Right hindlimb (tissue), 1 donor: ENCODE measurements at regions not wholly inside any gene's neighbourhood (a gene's known extent, or its start where the extent isn't known, plus 50 kb on each side); places are given as distances from the start of the nearest gene placed in this dataset.
"Not testable (repeated sequence)": the region's sequence is repeated elsewhere in the genome, so short reads cannot be mapped to it uniquely, and the experiment has no call there.

ENCODE experiments used
- DNase-seq: peaks from one replicate; pipeline ENCODE4 v3.0.0-alpha.2; 2018

DNA sequence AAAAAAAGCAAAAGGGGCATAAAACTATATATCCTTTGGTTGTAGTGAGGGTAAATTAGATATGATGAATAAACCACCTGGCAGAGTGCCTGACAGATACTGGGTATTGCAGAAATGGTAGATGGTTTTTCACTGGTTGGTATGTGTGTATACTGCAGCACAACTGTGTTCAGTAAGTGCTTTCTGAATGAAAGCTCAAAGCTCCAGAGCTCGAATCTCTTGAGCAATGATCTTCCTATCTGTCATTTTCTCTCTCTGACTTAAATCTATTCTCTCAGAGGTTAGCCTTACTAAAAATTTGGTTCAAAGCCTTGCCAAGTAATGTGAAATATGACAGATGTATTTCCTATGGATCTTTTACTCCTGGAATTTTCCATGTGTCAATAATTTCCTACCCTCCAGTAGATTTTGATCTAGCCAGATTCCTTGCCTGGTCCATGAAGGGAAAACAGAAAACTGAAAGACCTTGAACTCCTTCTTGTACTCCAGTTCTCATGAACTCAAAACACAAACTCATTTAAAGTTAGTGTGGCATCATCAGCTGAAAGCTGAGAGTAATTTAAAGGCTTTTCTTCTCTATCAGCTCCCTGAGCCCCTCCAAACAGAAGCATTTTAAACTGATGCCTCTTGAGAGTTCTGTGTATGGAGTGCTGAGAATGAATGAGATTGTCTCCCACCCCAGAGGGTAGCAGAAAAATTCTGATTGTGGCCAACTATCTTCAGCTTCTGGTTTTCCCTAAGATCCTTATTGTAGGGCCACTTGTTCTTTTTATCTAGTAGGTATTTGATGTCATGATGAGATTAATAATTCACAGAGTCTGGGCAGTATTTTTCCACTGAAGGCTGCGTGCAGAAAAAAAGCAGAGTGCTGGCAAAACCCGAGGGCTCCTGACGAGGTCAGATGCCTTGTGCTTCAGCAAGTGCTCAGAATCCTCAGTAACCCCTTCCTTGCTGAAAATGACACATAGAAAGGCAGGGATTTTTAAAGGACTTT lies 363.4 kb upstream of the BOD1L1 start:
- DNase-seq: no peak

DNA sequence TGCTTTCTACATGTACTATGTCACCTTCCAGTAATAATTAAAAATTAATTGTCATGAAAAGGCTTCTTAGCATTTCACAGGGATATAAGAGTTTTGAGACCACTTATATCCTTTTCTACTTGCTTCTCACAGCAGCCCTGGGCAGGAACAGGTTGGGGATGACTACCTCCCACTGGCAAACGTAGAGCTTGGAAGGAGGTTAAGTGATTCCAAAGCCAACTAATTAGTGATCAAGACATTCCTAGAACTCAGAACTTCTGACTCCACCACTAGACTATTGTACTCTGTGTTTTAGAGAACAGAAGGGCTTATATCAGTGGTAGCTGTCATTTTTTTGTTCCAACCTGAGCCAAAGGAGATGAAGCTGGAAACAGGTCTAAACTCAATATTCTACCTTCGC lies 364.5 kb upstream of the BOD1L1 start:
- no peak for DNase-seq

DNA sequence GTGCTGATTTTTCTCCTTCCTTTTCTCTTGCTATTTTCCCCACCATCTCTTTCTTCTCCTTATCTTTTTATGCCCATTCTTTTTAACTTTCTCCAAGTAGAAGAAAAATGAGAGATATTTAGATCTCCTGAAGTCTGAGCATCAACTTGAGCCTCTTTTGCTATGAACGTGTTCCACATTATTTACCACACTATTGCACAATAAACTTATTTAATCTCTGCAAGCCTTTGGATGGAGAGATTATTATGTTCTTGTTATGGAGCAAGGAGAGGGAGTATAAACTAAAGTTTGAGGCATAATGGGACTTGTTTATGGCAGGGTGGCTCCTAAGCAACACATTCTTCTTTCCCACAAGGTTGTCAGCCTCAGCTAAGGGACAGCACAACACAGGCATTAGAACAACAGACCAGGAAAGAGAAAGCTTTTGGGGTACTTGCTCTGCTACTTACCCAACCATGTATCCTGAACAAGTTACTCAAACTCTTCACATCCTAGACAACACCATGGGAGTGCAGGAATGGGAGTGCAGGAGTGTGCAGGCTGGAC lies 365.5 kb upstream of the BOD1L1 start:
- DNase-seq: no peak

DNA sequence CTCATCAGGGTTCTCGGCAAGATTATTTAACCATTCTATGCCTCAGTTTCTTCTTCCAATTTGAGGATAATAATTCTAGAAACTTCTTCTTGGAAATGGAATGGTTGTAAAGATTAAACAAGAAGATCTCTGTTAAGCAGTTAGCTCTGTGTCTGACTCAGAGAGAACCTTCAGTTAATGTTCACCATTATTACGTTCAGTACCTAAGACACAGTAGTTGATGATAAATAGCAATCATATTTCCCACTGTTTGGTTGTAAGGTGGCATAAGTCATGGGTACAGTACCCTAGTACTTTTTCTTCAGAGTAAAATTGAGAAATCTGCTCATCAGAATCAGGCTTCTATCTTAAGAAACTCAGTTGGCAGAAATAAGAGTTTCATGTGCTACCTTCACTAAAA lies 366.5 kb upstream of the BOD1L1 start:
- DNase-seq: no peak

DNA sequence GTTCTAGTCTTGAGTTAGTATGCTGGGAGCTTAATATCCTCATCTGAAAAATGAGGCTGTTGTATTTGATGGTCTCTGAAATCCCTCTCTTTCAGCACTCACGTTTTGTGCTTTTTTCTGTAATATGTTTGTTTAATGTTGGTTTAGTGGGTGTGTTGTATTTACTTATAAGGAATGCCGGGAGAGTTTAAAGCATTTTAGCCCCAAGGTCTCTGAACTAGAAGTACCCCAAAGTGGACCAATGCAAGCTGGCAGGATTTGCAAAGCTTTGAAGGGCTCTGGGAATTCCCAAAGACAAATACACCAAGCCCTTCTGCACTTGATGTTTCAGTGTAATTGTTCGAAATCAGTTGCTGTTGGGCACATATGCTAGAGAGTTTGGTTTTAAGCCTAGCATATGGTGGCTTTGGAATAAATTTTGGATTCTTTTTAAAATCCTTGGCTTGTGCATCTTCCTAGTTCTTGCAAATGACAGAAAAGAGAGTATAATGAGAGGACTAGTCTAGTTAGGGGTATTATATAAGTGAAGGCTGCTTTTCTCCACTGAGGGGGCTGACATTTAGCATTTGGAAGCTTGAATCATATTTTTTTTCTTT lies 371.4 kb upstream of the BOD1L1 start:
- no peak for DNase-seq

DNA sequence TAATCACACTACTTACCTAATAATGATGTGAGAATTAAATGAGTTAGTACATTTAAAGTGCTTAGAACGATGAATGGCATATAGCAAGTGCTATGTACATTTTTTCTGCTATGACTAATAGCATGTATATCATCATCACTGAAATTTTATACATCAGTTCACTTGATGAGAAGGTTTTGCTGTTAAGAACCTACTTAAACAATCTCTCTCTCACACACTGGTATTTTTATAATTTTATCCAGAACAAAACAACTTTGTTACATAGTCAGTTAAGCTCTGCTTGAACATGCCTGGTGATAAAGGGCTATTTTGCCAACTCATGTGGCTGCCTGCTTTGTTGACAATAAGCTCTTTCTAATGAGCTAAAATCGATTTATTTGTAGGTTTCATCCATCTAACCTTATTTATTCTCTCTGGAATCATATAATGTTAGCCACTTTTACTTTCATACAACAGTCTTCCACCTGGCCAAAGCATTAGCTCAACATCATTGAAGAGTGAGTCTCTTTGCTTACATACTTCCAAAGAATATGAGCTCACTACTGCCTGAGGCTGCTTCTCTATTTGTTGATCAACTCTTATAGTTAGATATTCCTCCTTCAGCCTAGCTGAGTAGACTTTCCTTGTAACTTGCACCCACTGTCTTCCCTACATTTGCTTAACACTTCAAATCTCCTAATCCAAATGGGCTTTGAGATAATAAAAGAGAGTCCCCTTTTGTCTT lies 372.7 kb upstream of the BOD1L1 start:
- DNase-seq: no peak

DNA sequence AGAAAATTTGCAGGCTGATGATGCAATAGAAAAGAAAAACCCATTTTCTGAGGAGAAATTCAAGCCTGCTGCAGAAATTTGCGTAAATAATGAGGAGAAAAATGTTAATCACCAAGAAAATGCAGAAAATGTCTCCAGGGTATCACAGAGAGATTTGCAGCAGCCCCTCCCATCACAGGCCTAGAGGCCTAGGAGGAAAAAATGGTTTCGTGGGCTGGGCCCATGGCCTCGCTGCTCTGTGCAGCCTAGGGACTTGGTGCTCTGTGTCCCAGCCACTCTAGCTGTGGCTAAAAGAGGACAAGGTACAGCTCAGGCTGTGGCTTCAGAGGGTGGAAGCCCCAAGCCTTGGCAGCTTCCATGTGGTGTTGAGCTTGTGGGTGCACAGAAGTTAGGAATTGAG lies 374.8 kb upstream of the BOD1L1 start:
- not testable (repeated sequence) for DNase-seq

DNA sequence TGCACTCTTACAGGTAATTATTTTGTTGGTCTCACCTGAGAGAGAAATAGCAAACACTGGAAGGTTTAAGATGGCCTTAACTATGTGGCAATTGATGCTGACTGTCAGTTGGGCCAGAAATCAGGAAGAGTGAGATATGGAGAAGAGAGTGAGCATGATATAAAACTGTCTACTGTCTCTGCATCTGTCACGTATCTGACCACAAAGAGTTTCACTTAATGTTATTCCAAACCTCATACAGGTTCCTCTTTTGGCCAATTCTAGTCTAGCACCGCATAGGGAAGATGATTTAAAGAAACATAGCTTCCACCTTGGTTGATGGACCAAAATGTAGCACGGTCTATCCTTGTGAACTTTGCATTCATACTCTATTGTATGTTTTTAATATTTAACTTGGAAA lies 381.0 kb upstream of the BOD1L1 start:
- no peak for DNase-seq

DNA sequence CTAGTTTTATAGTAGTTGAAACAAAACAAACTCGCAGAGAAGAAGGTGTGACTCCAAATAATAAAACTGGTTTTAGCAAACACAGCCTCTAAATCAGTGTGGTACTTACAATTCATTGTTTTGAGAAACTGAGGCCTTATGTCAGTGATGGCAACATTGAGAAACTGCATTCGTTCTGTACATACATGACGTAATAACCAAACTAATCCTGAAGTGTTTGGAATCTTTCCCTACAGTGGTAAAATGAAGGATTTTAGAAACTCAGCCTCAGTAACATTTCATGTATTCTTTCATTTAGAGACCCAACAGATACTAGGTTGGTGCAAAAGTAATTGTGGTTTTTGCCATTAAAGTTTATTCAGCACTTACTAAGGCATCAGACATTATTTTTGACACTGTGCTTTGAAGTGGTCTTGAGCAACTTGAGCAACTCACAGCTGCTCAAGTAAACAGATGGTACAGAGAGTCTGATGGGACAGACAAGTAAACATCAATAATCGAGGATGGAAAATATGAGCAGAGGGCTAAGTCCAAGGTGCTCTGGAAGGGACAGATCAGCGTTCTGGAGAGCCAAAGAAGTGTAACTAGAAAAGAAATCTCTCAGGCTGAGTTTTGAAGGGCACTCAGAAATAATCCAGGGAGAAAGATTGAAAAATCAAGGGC lies 390.8 kb upstream of the BOD1L1 start:
- no peak for DNase-seq

DNA sequence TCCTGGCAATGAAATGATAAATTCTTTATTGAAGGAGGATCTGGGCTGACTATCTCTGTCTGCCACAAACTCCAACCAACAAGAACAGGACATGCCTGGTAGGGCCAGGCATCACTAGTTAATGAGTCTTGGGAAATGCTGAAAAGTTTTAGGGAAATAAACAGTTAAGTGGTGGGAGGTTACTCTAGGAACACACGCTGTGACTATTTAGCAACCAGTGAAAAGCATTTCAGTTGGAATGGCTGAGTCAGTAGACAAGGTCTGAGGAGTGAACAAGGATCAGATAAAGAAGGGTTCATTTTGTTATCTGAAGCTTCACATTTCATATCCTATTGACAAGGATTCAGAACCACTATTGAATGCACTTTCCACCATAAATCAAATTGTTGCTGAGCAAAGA lies 394.9 kb upstream of the BOD1L1 start:
- DNase-seq: no peak

DNA sequence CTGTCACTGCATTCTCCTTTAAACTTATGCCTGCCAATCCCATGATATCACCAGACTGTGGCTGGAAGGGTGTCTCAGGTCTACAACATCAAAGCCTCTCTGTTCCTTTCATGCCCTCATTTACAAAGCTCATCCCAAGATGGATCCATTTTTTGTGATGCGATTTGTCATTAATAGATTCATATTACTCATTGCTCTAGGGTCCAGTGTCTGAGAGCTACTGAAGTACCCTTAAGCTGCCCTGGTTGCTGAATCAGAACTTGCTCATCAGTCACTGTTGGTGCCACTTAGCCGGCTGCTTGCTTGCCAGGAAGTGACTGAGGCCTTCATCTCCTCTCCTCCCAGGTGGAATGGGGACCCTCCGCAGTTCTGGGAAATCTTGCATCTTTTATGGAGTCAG lies 395.5 kb upstream of the BOD1L1 start:
- DNase-seq: no peak

DNA sequence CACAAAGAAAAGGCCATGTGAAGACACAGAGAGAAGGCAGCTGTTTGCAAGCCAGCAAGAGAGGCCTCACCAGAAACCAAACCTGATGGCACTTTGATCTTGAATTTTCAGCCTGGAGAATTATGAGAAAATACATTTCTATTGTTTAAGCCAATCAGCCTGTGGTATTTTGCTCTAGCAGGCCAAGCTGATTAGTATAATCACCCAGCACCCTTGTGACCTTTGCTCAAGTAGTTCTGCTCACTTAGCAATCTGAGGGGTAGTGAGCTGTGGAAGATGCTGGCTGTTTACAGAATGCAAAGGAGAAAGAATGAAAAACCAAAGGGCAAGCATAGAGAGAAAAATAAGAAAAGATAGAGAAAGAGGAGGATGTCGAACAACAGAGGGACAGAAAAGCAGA lies 396.4 kb upstream of the BOD1L1 start:
- no peak for DNase-seq

DNA sequence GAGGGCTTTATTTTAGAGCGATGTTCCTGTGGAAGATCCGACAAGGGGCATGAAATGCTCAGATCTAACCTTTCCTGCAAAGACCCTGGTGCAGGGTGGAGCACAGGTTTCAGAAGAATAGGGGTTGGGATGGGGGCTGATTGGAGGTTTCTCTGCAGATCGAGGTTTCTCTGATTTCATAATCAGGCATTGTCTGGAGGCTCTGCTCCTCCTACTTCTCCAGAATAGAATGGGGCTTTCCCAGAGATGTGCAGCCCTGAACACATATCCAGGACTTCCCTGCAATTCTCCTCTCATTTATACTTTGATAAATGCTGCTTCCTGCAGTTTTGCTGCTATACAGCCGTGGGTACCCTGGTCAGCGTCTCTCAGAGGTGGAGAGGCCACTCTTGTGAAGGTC lies 397.6 kb upstream of the BOD1L1 start:
- DNase-seq: no peak

DNA sequence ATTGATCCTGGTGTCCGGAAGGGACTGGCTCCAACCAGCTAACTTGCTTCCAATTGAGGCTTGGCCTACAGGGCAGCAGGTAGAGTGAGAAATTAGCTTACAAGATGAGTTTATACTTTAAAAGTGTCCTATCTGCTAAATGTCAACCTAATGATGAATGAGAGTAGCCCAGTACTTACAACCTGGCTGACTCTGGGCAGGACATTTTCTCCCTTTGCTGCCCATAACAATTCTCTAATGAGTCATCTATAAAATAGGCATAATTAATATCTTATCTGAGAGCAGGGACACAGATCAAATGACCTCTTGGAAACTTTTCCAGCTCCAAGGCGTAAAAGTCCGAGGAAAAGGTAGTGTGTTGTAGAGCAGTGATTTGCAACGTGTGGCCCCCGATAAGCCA lies 398.4 kb upstream of the BOD1L1 start:
- no peak for DNase-seq

DNA sequence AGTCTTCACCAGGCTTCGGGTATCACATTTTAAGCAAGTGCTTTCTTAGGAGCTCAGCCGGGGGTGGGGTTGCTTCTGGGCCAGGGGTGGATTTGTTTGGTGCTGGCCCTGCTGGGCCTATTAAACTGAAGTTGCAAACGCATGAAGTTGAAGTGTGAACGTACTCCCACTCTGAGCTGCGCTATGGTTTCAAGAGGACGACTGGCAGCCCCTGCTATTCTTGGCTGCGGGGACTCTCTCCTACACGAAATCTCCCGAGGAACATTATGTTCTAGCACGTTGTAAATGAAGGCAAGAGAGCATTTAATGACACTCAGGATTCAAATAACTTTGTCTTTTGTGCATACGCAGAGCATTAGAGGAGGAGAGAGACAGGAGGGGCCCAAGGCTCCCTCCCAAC lies 401.3 kb upstream of the BOD1L1 start:
- no peak for DNase-seq

DNA sequence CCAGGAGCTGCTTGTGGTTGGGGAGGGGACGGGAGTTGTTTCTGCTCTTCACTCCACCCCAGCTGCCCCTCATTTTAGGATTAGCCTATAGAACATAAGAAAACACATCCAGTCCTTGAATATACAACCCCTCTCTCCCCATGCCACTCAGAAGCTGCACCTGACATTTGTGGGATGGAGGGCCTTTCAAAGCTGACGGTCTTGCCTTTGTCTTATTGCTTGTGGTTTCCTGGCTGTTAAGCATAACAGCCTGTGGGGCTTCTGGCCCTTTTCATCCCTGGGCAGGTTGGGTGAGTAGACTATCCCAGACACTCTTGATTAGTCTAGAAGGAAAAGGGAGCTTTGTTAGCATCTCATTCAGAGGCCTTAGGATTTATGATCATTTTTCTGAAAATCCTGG lies 407.6 kb upstream of the BOD1L1 start:
- no peak for DNase-seq

DNA sequence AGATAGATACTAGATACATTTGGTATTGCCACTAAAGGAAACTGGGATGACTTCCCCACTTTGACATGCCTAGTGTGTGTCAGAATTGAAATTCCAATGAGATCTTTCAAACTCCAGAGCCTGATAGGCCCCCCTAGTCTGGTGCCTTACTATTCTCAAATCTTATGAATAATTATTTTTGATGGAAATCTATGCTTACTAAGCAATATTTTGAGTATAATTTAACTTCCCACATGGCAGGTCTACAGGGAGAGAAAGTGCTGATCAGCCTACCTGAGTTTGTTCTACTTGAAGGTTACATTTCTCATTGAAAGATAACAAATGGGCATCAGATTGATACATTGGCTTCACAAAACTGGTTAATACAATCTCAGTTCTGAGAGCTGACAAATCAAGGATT lies 415.7 kb upstream of the BOD1L1 start:
- no peak for DNase-seq

DNA sequence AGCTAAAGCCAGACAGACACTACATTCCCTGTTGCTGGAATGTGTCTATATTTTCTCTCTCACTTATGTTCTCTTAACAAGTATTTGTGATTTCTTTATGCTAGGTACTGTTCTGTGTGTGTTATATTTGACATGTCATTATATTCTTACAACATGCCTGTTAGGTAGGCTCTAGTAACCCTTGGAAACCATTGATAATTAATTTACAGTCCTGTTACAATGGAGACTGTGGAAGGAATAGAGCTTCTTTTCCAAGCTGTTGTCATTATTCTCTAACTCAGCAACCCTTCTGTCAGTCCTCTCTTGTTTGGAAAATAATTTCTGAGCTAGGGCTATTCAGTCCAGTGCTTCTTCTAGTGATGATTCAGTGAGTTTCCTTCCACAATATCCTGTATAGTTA lies 419.1 kb upstream of the BOD1L1 start:
- DNase-seq: no peak

DNA sequence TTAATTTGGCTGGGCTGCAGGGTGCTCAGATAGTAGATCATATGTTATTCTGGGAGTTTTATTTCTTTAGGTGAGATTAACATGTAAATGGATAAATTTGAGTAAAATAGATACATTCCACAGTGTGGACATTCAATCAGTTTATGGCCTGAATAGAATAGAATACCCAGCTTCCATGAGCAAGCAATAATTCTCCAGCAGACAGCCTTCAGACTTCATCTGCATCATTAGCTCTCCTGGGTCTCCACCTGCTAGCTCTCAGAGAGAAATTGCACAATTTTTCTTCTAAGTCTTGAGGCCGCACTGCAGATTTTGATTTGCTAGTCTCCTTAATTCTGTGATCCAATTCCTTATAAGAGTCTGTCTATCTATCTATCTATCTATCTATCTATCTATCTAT lies 420.3 kb upstream of the BOD1L1 start:
- DNase-seq: no peak

DNA sequence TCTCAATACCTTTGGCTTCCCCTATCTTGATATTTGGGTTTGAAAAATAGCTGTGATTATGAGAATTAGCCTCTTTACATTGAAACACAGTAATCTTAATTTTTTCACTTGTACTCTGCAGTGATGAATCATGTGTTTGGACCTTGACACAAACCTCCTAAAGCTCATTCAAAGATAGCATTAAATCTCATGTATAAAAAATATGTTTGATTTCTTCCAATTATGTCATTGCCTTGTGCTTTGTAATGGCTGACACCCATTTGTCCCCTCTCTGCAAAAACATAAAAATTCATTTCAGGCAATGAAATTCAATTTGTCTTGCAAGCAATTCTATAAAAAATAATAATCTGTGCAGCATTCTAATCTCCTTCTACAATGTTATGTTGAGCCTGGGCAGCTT lies 422.4 kb upstream of the BOD1L1 start:
- no peak for DNase-seq

DNA sequence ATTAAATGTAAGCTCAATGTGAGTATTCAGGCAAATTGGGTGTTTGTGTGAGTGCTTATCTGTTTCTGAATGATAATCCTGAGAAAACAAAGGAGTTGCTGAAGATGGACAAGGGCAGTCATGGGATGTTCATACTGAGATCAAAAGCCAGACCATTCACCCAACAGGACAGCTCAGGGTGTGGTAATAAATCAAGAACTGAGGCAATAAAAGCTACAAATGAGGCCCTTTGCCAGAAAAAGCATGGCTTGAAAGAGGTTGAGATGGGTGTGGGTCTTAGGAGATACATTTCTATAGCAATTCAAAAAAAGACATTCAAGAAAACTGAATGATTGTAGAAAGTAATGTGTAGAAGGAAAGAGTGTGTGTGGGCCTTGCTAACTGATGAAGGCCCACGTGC lies 425.8 kb upstream of the BOD1L1 start:
- DNase-seq: no peak

DNA sequence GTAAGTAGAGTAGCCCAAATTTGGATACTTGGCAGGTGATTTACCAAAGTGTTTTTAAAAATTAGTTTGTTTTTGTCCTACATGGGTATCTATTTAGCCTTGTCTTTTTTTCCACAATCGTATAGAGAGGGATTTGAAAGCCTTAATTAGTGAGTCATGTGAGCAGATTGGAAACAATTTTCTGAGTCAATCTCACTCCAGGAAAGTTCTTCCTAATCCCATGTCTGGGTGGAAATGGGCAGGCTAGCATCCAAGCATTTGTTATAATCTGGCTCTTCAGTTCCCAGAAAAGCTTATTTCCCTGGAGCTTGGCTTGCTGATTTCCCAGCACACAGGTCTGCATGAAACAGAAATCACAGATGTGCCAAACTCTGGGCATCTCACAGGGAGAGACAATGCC lies 426.9 kb upstream of the BOD1L1 start:
- DNase-seq: no peak

DNA sequence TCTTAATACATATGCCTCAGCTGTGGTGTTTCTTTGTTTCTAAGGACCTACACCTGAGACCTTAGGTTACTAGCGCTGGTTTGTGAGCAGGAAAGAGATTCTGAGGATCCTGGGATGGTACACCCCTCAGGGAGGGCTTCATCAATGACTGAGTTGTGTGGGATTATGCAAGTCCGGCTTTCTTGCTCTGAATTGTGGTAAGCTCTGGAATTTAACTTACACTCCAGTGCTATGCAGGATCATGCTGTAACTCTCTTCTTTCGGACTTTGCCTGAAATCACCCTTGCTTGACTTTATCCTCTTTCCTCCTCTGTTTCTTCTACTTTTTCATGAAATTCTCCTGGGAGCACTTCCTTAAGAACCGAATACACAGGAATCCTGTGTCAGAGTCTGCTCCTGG lies 431.5 kb upstream of the BOD1L1 start:
- no peak for DNase-seq
